HG02973 (cell line): ENCODE measurements at regions not wholly inside any gene's neighbourhood (a gene's known extent, or its start where the extent isn't known, plus 50 kb on each side); places are given as distances from the start of the nearest gene placed in this dataset.

Experiments used
- ATAC-seq: cut with Tn5 transposase; IDR thresholded peaks from one replicate; pipeline ENCODE4 v1.9.1; 2021; ENCODE audit warnings: moderate library complexity; ENCODE audit not compliant: unreplicated experiment

- ATAC-seq = no peak
Measured at GRCh38 chr11:130787092-130787616, 129.1 kb downstream of the SNX19 start.

GRCh38 chr11:130787973-130788570 is 128.2 kb downstream of the SNX19 start:
- ATAC-seq = no peak

- ATAC-seq = no peak
Measured at GRCh38 chr11:130789056-130789640, 127.1 kb downstream of the SNX19 start.

- no peak for ATAC-seq
Measured at GRCh38 chr11:130790689-130791088, 125.6 kb downstream of the SNX19 start.

GRCh38 chr11:130792772-130793171 is 123.5 kb downstream of the SNX19 start:
- ATAC-seq = no peak

GRCh38 chr11:130796828-130797227 is 119.5 kb downstream of the SNX19 start:
- no peak for ATAC-seq

- ATAC-seq = no peak
Measured at GRCh38 chr11:130798280-130798679, 118.0 kb downstream of the SNX19 start.

- ATAC-seq = no peak
Measured at GRCh38 chr11:130798801-130799200, 117.5 kb downstream of the SNX19 start.

GRCh38 chr11:130801333-130802122 is 114.8 kb downstream of the SNX19 start:
- ATAC-seq = no peak

GRCh38 chr11:130802567-130802966 is 113.7 kb downstream of the SNX19 start:
- no peak for ATAC-seq

- ATAC-seq = no peak
Measured at GRCh38 chr11:130804306-130805076, 111.8 kb downstream of the SNX19 start.

GRCh38 chr11:130806746-130807145 is 109.5 kb downstream of the SNX19 start:
- ATAC-seq = no peak

- ATAC-seq = no peak
Measured at GRCh38 chr11:130808541-130808940, 107.7 kb downstream of the SNX19 start.

GRCh38 chr11:130813196-130813595 is 103.1 kb downstream of the SNX19 start:
- ATAC-seq = no peak

GRCh38 chr11:130813638-130814037 is 102.6 kb downstream of the SNX19 start:
- no peak for ATAC-seq

- no peak for ATAC-seq
Measured at GRCh38 chr11:130814440-130815096, 101.7 kb downstream of the SNX19 start.

- ATAC-seq = no peak
Measured at GRCh38 chr11:130815097-130815802, 101.0 kb downstream of the SNX19 start.

- ATAC-seq = no peak
Measured at GRCh38 chr11:130815956-130816355, 100.3 kb downstream of the SNX19 start.

GRCh38 chr11:130816546-130817329 is 99.5 kb downstream of the SNX19 start:
- ATAC-seq = no peak
